GM12891 (cell line): ENCODE measurements at regions not wholly inside any gene's neighbourhood (a gene's known extent, or its start where the extent isn't known, plus 50 kb on each side); places are given as distances from the start of the nearest gene placed in this dataset.

Experiments used
- PAX5 ChIP-seq: IDR thresholded peaks from 2 replicates; pipeline ENCODE4 v1.6.1; 2011; ENCODE audit warnings: low read length, moderate library complexity, mild to moderate bottlenecking; ENCODE audit not compliant: insufficient read depth, severe bottlenecking
- POLR2A ChIP-seq: IDR thresholded peaks from 2 replicates; pipeline ENCODE4 v1.6.1; 2011; ENCODE audit warnings: low read depth, low read length, control low read depth
- POLR2AphosphoS5 ChIP-seq: IDR thresholded peaks from 2 replicates; pipeline ENCODE4 v1.6.1; 2011; ENCODE audit warnings: low read depth, low read length, control low read depth
- SPI1 ChIP-seq: IDR thresholded peaks from 2 replicates; pipeline ENCODE4 v1.6.1; 2011; ENCODE audit warnings: low read depth, low read length, control low read depth
- TAF1 ChIP-seq: IDR thresholded peaks from 2 replicates; pipeline ENCODE4 v1.6.1; 2011; ENCODE audit warnings: low read depth, low read length, control low read depth

- TF ChIP-seq POLR2A (no peak), SPI1 (no peak), TAF1 (no peak), POLR2AphosphoS5 (no peak), PAX5 (no peak)
These were observed 296.6 kb downstream of the MAF start for GRCh38 chr16:79303959-79304387.
